ENCODE measurements at regions not wholly inside any gene's neighbourhood (a gene's known extent, or its start where the extent isn't known, plus 50 kb on each side); places are given as distances from the start of the nearest gene placed in this dataset.

GRCh38 chr1:78355656-78356055 is 135.1 kb upstream of the PTGFR start:
- TF ChIP-seq CTCF (IDR thresholded peaks at IDR 0.05; ENCODE audit: insufficient read depth, low read length) (no peak), POLR2AphosphoS5 (IDR thresholded peaks at IDR 0.05; ENCODE audit: low read depth) (no peak)

Measured in HL-60 (cell line).